Breast epithelium (tissue), 4 donors: ENCODE measurements at regions not wholly inside any gene's neighbourhood (a gene's known extent, or its start where the extent isn't known, plus 50 kb on each side); places are given as distances from the start of the nearest gene placed in this dataset.

Source experiments
- DNase-seq, 2 donors: peaks; one replicate each; pipeline ENCODE4 v3.0.0-alpha.2; 2019; ENCODE audit warnings: low spot score in 2 of 2
- H3K27ac ChIP-seq, 2 donors: fragments of 200-600 bp; sonication (generic) in 1 of 2; one replicate each; pipeline ENCODE4 v1.5.1; 2016 to 2019; ENCODE audit warnings: mild to moderate bottlenecking in 1 of 2
- H3K27me3 ChIP-seq, 2 donors: fragments of 200-600 bp; sonication (generic) in 1 of 2; one replicate each; pipeline versions ENCODE4 v1.5.1 to v1.6.0; 2017 to 2019; ENCODE audit warnings: control low read depth in 1 of 2, mild to moderate bottlenecking in 1 of 2
- H3K36me3 ChIP-seq: fragments of 200-600 bp; one replicate; pipeline ENCODE4 v1.5.1; 2019
- H3K4me1 ChIP-seq, 2 donors: fragments of 200-600 bp; sonication (generic); one replicate each; pipeline ENCODE4 v1.5.1; 2016 to 2019; ENCODE audit warnings: control low read depth in 1 of 2
- H3K4me3 ChIP-seq, 3 donors: fragments of 200-600 bp; sonication (generic); 1 replicate in 2 of 3; 2 replicates in 1 of 3; pipeline ENCODE4 v1.5.1; 2016 to 2019; ENCODE audit warnings: mild to moderate bottlenecking in 3 of 3, moderate library complexity in 2 of 3
- H3K9me3 ChIP-seq, 2 donors: fragments of 200-600 bp; sonication (generic) in 1 of 2; one replicate each; pipeline ENCODE4 v1.5.1; 2016 to 2019; ENCODE audit warnings: control low read depth in 1 of 2
- CTCF ChIP-seq, 3 donors: fragments of 450-650 bp; IDR thresholded peaks; one replicate each; pipeline ENCODE4 v1.5.1; 2016 to 2017; ENCODE audit warnings: antibody characterized with exemption in 3 of 3, mild to moderate bottlenecking in 3 of 3, moderate library complexity in 3 of 3
- POLR2A ChIP-seq: fragments of 450-650 bp; IDR thresholded peaks from one replicate; pipeline ENCODE4 v1.6.1; 2016; ENCODE audit warnings: antibody characterized with exemption, mild to moderate bottlenecking, moderate library complexity
- POLR2AphosphoS5 ChIP-seq, 3 donors: sonication (generic); formaldehyde crosslinking; IDR thresholded peaks; one replicate each; pipeline ENCODE4 v1.6.1; 2017; ENCODE audit warnings: antibody characterized with exemption in 3 of 3
- intact Hi-C: fragments of 100-400 bp; cut with DNase I; formaldehyde crosslinking; loops from one replicate; pipeline ENCODE4 v1.15.1; 2023; ENCODE audit warnings: low total_unique reads

GRCh38 chr1:233444484-233444883, 117.0 kb downstream of the MAP3K21 start:
- H3K4me1 ChIP-seq, result no peaks in the 10 kb centered on the region
- H3K9me3 ChIP-seq, result peaks cover 0 to 8% of the 10 kb centered on the region in 2 donors
- no peaks in the 10 kb centered on the region for H3K27me3 ChIP-seq
- no peak for TF ChIP-seq POLR2AphosphoS5 (IDR thresholded peaks at IDR 0.05)
- no peak for TF ChIP-seq CTCF (IDR thresholded peaks at IDR 0.05)
- TF ChIP-seq POLR2A, result no peak
- intact Hi-C loops, result no loop called here
- H3K36me3 ChIP-seq, result no peaks in the 10 kb centered on the region
- no peak overlapping the region for H3K4me3 ChIP-seq
- no peak overlapping the region for H3K27ac ChIP-seq
- no peak for DNase-seq

GRCh38 chr1:233445737-233446136, 118.2 kb downstream of the MAP3K21 start:
- no peak overlapping the region for H3K27ac ChIP-seq
- H3K9me3 ChIP-seq, result peaks cover 0 to 8% of the 10 kb centered on the region in 2 donors
- H3K27me3 ChIP-seq, result no peaks in the 10 kb centered on the region
- TF ChIP-seq CTCF (IDR thresholded peaks at IDR 0.05) (no peak), POLR2A (no peak), POLR2AphosphoS5 (IDR thresholded peaks at IDR 0.05) (no peak)
- H3K4me3 ChIP-seq, result no peak overlapping the region
- no peak for DNase-seq
- intact Hi-C loops, result no loop called here
- no peaks in the 10 kb centered on the region for H3K36me3 ChIP-seq
- no peaks in the 10 kb centered on the region for H3K4me1 ChIP-seq

- Histone ChIP-seq H3K4me3 (no peak overlapping the region), H3K9me3 (peaks cover 0 to 8% of the 10 kb centered on the region in 2 donors), H3K27me3 (no peaks in the 10 kb centered on the region), H3K27ac (no peak overlapping the region), H3K36me3 (no peaks in the 10 kb centered on the region), H3K4me1 (no peaks in the 10 kb centered on the region)
- DNase-seq, result no peak
- intact Hi-C loops, result no loop called here
- TF ChIP-seq CTCF (IDR thresholded peaks at IDR 0.05) (no peak), POLR2A (no peak), POLR2AphosphoS5 (IDR thresholded peaks at IDR 0.05) (no peak)
Observed at GRCh38 chr1:233446935-233447334, 119.4 kb downstream of the MAP3K21 start.

GRCh38 chr1:233448109-233448689, 120.7 kb downstream of the MAP3K21 start:
- no peaks in the 10 kb centered on the region for H3K4me1 ChIP-seq
- no peaks in the 10 kb centered on the region for H3K27me3 ChIP-seq
- H3K27ac ChIP-seq, result no peak overlapping the region
- no peaks in the 10 kb centered on the region for H3K36me3 ChIP-seq
- no peak for DNase-seq
- peaks cover 0 to 8% of the 10 kb centered on the region in 2 donors for H3K9me3 ChIP-seq
- TF ChIP-seq POLR2A, result no peak
- TF ChIP-seq CTCF (IDR thresholded peaks at IDR 0.05), result no peak
- TF ChIP-seq POLR2AphosphoS5 (IDR thresholded peaks at IDR 0.05), result no peak
- intact Hi-C loops, result no loop called here
- no peak overlapping the region for H3K4me3 ChIP-seq

- TF ChIP-seq POLR2A (no peak), CTCF (IDR thresholded peaks at IDR 0.05) (no peak), POLR2AphosphoS5 (IDR thresholded peaks at IDR 0.05) (no peak)
- Histone ChIP-seq H3K4me3 (no peak overlapping the region), H3K36me3 (no peaks in the 10 kb centered on the region), H3K27ac (no peak overlapping the region), H3K9me3 (no peaks in the 10 kb centered on the region), H3K4me1 (no peaks in the 10 kb centered on the region), H3K27me3 (no peaks in the 10 kb centered on the region)
- DNase-seq, result no peak
- intact Hi-C loops, result no loop called here
Observed at GRCh38 chr1:233452724-233453123, 125.2 kb downstream of the MAP3K21 start.
